Esophagus mucosa (tissue), 1 donor: ENCODE measurements at regions not wholly inside any gene's neighbourhood (a gene's known extent, or its start where the extent isn't known, plus 50 kb on each side); places are given as distances from the start of the nearest gene placed in this dataset.
"Not testable (repeated sequence)": the region's sequence is repeated elsewhere in the genome, so short reads cannot be mapped to it uniquely, and the experiment has no call there.

Experiments used
- ATAC-seq: fragments of 200-7000 bp; cut with Tn5 transposase; one replicate; pipeline ENCODE4 v1.9.1; 2020
- donor health status: DM: yes; HTN: yes; CAD: no.

DNA sequence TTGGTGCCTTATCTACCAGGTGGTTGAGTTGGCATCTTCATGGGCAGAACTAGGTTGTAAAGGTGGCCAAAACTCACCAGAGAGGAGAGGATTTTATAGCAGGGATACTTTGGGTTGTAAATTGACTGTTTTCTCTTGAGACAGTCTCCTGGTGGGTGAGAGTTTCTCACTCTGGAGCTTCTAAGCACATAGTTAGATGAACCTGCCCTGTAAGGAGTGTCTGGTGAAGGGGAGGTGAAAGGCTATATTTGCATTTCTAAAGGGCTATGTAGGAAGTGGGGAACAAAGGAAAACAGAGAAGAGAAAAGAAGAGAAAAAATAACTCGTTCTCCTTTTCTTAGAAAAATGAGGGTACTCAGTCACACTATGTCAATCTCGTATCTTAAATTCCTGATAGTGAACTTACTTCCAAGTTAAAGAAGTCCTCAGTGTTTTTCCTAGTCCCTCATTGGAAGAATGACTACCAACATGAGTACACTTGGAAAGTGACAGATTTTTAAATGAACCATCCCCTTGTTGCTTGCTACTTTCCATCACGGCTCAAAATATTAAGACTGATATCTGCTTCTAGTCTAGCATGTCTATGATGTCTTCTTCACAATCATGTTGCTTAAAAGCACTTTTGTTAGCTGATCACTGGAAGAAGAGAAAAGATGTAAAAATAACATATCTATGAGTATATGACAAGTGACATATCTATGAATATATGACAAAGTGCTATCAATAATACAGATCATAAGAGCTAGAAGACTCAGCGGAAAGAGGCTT lies 113.8 kb upstream of the P2RY1 start:
- ATAC-seq, result no peak

DNA sequence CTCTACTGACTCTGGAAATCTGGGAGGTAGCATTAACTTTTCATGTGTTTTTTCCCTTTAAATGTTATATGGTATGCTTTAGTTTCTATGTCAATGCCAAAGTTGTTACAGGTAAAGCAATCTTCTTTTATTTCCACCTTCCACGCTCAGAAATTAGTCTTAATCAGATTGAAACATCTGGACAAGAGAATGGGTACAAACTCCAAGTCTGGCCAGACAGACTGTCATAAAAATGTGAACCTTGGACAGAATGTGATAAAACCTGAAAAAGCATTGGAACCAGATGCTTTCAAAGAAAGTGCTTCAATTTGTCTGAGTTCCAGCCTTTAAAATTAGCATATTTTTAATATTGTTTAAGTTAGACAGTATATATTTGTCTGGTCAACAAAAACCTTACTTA lies 110.7 kb upstream of the P2RY1 start:
- ATAC-seq, result no peak

DNA sequence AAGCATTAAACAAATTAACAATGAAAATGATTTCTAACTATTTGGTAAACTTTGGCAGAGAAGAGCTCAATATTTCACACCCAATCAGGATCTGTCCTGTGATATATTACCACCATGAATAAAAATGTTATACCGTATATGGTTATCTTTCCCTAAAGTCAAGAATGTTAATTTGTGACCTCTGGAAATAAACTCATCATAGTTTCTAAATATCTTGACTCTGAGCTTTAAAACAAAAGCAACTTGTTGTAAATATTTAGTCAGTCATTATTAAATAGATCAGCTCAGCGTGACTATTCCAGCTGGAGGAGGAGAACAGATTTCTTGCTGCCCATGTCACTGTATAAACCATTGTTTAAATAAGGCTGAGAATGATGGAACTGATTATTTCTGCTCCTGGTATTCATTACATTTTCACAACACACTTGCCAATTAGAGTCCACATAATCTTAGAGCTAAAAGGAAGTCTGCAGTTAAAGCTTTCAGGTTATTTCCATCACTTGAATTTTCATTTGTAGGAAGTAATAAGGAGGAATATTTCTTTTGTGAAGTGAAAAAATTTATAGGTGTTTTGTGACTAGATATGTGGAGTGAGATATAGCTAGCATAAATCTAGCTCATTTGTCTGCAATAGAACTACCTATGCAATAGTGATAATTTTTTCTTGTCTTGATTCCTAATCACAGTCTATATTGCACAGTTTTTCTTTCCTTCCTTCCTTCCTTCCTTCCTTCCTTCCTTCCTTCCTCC lies 106.5 kb upstream of the P2RY1 start:
- ATAC-seq, result no peak

GRCh38 chr3:152729906-152730305 lies 105.0 kb upstream of the P2RY1 start:
- ATAC-seq, result no peak

DNA sequence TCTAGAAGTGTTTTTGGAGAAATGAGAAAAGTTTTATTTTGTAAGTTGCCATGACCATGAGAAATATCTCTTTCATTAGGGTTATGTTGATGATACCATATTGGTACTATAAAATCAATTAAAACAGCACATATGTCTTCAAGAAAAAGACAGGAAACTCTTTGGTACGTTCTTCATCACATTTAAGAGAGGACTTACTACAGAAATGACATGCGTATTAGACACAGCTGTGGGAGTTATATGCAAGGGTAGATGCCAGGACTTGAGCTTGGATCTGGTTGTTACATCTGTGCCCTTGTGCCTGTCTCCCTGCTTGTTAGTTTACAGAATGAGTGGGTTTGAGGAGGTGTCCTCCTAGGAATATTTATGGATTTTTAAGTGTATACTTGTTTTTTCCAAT lies 103.4 kb upstream of the P2RY1 start:
- ATAC-seq, result no peak

DNA sequence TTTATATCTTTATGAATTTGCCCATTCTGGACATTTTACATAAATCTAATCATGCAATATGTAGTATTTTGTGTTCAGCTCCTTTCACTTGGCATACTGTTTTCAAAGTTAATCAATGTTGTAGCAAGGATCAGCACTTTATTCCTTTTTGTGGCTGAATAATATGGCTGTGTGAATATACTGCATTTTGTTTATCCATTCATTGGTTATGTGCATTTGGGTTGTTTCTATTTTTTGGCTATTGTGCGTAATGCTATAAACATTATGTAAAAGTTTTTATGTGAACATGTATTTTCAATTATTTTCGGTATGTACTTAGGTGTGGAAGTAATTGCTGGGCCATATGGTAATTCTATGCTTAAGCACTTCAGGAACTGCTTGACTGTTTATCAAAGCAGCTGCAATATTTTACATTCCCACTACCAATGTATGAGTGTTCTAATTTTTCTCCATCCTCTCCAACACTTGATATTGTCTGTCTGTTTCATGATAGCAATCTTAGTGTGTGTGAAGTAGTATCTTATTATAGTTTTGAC lies 101.3 kb upstream of the P2RY1 start:
- ATAC-seq, result no peak

DNA sequence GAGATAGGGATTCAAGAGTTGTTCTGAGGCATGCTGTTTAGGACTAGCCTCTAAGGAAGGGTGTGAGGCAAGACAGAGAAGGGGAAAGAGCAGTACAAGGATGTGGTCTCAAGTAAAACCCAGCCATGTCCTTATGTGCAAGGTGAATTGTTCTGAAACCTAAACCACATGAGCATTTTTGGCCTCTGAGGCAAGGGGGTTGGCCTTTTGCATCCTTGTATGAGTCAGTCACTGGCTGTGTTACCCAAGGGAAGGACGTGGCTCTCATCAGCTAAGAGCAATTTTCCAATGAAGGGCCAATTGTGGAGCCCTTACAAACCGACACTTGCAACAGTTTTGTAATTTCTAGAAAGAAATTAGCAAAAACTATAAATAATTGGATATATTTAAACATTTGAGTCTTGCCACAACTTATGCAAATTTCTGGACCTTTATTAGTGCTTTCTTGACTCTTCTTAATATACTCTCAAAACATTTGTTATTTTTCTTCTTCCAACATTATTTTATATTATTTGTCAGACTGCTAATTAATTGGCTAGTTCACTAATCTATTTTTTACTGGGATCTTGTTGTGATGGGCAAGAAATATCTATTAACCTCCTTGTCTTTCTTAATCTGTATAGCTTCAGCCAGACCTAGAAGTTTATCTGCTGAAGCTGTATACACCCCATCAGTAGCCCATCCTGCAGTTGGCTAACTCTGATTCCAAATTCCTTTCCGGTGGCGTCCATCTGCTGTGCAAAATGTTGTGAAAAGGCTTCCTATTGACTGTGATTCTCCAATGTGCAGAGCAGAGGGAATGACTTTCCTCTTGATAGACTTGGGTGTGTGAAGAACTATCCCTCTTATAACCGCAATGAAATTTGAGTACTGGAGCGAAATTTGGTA lies 97.7 kb upstream of the P2RY1 start:
- peak; percentile 85 for ATAC-seq

DNA sequence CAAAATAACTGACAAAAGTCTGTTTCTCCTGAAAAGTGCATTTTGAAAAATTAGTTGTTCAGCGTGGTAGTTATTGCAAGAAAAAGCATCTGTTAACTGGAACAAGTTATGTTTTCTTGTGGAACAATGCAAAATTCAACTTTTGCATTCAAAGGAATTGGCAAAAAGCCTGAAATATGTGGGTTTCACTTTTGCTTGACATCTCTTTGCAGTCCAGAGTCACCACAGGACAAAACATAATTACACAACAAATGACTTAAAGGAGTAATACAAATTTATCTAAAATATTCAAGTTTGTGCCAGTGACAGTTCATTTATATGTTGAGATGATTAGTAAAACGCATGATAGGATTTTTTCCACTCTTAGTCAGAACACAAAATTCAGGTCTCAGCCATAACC lies 96.3 kb upstream of the P2RY1 start:
- no peak for ATAC-seq

DNA sequence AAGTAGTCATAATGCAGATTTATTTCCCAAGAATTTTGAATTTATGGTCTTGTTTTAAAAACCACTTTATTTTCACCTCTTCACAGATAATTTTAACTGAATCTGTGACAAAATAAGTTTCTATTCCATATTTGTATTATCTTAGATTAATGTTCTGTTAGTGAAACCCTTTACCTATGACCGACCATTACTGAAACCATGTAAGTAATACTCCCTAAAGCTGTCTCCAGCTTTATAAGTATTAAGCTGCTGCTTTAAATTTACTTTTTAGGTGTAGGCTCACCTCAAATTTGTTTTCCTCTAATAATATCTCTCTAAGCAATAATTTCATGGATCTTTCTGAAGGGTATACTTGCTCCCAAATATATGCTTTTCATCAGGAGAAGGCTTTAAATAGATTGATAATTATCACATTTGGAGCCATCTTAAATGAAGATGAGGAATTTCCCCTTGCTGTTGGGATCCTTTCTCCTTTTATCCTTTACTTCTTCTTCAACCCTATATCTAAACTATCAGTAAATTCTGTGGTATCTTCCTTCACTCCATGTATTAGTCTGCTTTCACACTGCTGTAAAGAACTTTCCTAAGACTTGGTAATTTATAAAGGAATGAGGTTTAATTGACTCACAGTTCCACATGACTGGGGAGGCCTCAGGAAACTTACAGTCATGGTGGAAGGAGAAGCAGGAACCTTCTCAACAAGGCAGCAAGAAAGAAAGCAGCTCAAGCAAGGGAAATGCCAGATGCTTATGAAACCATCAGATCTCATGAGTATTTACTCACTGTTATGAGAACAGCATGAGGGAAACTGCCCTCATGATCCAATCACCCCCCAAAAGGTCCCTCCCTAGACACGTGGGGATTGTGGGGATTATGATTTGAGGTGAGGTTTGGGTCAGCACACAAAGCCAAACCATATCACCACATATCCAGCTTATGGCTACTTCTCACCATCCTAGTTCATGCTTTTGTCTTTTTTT lies 92.3 kb upstream of the P2RY1 start:
- ATAC-seq, result no peak

DNA sequence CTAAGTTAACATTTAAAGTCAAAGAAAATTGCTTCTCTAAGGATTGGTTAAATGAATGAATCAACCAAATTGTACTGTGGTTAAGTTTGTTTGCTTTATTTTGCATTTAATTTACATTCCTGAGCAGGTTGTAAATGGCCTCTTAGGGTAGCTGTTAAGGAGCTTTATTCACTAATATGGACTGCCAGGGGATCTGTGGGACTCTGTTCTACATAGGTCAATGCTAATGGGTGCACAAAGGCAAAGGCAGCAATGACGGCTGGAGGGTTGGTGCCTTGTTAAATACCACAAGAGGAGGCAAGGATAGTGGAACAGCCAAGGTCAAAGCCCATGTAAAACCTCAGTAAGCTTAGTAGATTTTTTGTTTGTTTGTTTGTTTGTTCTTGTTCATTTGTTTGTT lies 89.3 kb upstream of the P2RY1 start:
- no peak for ATAC-seq

GRCh38 chr3:152754303-152754702 lies 80.6 kb upstream of the P2RY1 start:
- ATAC-seq, result no peak

DNA sequence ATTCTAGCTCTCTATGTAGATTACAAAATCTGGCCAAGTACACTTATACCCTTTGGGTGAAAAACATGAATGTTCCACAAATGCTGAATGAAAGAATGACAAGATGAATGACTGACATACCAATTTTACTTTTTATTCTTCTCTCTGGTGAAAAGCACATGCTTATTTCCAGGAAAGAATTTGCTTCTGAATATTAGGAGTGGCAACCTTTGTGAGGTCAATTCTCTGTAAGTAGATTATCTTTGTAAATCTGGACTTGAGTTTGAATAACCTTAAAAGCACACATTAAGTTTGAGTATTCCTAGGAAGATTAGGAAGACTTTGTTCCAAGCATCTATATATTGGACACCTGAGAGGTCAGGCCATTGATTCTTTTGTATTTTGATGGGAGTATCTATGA lies 78.1 kb upstream of the P2RY1 start:
- no peak for ATAC-seq

- no peak for ATAC-seq
Observed at GRCh38 chr3:152760024-152760563, 74.8 kb upstream of the P2RY1 start.

DNA sequence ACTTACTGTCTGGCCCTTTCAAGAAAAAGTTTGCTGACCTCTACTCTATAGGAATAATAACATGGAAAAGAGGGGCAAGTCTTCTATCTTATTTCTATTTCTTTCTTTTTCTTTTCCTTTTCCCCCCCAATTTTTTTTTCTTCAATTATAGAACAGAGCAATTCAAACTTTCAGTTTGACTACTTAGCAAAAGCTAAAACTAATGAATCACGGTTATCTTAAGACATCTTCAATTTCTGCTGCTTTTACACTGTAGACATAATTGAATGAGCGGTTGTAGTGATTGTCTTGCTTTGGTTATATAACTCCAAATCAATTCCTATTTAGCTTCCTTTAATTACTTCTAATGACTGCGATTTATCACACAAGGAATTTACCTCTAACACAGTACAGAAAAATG lies 74.3 kb upstream of the P2RY1 start:
- ATAC-seq, result no peak

GRCh38 chr3:152768478-152768877 lies 66.5 kb upstream of the P2RY1 start:
- no peak for ATAC-seq

DNA sequence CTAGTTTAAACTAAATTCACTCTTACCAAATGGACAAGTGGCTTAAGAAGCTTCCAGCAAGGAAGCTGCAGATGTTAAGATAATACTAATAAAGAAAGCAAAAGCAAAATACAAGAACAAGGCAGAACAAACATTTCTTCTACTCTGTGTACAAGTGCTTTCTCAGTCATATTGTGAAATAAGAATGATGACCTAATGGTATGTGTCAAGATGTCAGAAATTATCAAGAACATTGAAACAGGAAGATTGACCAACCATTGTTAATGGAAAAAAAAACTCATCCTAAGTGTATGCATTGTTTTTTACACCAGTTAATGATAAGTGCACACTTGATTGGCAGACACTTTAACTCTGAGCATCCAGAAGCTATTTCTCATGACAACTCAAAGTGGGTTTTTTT lies 65.4 kb upstream of the P2RY1 start:
- peak; percentile 23 for ATAC-seq

- no peak for ATAC-seq
Observed at GRCh38 chr3:152770296-152770695, 64.6 kb upstream of the P2RY1 start.

GRCh38 chr3:152771120-152771519 lies 63.8 kb upstream of the P2RY1 start:
- no peak for ATAC-seq

- no peak for ATAC-seq
Observed at GRCh38 chr3:152772674-152773225, 62.2 kb upstream of the P2RY1 start.

DNA sequence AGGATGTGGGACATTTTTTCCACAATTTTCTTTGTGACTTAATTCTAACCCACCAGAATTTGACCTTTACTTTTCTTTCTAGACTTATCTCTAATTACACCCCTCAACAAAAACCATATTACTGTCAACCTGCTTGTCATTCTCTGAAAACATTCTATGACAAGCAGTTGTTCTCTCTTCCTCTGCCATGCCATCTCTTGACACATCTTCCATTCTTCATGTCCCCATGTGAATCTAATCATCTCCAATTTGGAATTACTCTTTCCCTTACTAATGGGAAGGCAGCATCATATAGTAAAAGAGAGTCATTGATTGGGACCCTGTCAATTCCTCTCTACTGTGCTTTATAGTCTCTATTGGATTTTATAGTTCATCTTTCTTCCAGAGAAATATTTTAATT lies 61.3 kb upstream of the P2RY1 start:
- no peak for ATAC-seq

GRCh38 chr3:152774230-152774629 lies 60.7 kb upstream of the P2RY1 start:
- not testable (repeated sequence) for ATAC-seq
